Tibial nerve (tissue), 3 donors: ENCODE measurements at regions not wholly inside any gene's neighbourhood (a gene's known extent, or its start where the extent isn't known, plus 50 kb on each side); places are given as distances from the start of the nearest gene placed in this dataset.
"Not testable (repeated sequence)": the region's sequence is repeated elsewhere in the genome, so short reads cannot be mapped to it uniquely, and the experiment has no call there.

ENCODE experiments used
- CTCF ChIP-seq, 5 experiments: fragments of 200-600 bp in 3 of 5; fragments of 450-650 bp in 2 of 5; sonication (generic) in 3 of 5; IDR thresholded peaks; one replicate each; pipeline ENCODE4 v1.5.1; 2016 to 2019; ENCODE audit warnings: antibody characterized with exemption in 5 of 5, mild to moderate bottlenecking in 3 of 5, moderate library complexity in 2 of 5
- POLR2A ChIP-seq, 2 donors: fragments of 450-650 bp; IDR thresholded peaks; one replicate each; pipeline ENCODE4 v1.6.1; 2017; ENCODE audit warnings: antibody characterized with exemption in 2 of 2, mild to moderate bottlenecking in 2 of 2, moderate library complexity in 2 of 2

DNA sequence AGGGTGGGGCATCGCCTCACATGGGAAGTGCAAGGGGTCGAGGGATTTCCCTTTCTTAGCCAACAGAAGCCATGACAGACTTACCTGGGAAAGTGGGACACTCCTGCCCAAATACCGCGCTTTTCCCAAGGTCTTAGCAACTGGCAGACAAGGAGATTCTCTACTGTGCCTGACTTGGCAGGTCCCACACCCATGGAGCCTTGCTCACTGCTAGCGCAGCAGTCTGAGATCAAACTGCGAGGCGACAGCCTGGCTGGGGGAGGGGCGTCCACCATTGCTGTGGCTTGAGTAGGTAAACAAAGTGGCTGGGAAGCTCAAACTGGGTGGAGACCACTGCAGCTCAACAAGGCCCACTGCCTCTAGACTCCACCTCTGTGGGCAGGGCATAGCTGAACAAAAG lies 86.5 kb downstream of the DMAC1 start:
- TF ChIP-seq POLR2A, CTCF (IDR thresholded peaks at IDR 0.05): not testable (repeated sequence)
